GM18526 (cell line): ENCODE measurements at regions not wholly inside any gene's neighbourhood (a gene's known extent, or its start where the extent isn't known, plus 50 kb on each side); places are given as distances from the start of the nearest gene placed in this dataset.

Experiments used
- POLR2A ChIP-seq: IDR thresholded peaks from 3 replicates; pipeline ENCODE4 v1.6.1; 2011; ENCODE audit not compliant: insufficient read length; ENCODE audit errors: extremely low read depth

DNA sequence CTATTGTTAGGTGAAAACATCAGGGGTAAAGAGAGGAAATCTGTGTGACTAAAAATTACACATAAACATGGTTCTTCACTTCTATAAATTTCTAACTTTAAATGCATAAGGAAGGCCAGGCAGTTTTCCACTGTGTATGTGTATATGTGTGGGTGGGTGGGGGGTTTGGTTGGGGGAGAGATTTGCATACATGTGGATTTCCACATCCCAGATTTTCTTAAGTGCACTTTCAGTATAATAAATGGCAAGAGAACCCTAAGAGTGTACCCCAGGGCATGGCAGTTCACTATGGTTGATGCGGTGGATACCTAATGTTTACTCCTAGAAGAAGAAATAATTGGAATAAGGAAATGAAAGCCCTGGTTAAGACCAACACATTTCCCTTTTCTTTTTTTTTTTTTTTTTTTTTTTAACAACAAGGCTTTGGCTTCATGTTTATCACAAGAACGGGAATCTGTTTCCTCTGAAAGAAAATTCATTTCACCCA lies 451.8 kb upstream of the CCL2 start:
- no peak for TF ChIP-seq POLR2A

DNA sequence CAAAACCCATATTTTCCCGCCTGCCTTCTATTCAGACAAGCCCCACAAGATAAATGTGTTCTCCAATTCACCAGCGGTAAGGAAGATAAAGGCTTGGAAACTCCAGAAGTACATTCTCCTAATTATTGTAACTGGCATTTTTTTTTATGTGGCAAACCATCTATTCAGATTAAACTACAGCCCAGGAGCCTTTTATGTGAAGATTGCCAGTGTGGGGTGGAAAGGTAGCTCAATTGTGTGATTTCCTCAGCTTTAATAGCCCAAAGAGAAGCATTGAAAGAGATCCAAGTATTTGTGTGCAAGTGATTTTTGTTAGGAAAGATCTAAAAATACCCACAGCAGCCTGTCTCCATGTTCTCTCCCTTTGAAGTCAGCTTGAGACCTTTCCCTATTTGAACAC lies 451.4 kb upstream of the CCL2 start:
- no peak for TF ChIP-seq POLR2A

DNA sequence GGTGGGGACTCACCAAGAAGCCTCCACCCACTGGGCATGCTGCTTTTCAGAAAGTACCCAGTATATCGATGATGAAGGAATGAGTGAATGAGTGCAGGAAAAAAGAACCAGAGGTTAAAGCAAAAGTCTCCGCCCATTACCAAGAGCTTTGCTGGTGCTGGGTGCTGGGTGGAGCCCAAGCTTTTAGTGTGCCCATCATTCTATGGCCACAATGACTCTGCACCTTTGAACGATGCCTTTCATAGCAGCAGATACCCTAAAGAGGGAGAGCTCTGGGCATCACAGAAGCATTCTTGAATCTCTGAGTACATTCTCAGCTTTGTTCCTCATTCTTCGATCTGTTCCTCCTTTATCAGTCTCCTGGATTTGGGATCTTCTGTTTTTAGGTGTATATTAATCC lies 450.7 kb upstream of the CCL2 start:
- TF ChIP-seq POLR2A = no peak

DNA sequence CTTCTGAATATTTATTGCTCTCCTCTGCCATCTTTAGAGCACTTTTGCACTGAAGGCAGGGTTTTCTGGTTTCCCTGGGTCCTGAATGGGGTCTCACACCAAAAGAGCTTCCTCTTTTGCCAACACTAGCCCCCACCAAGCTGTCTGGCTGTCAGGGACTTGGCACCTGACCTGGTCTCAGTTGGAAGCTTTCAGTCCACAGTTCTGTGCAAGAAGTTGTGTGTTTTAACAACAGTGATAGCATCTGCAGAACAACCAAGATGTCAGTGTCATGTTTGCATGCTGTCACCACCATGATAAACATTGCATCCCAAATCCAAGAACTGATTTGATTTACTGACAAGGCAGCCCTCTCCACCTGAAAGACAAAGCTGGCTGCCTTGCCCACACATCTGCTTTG lies 448.5 kb upstream of the CCL2 start:
- no peak for TF ChIP-seq POLR2A

DNA sequence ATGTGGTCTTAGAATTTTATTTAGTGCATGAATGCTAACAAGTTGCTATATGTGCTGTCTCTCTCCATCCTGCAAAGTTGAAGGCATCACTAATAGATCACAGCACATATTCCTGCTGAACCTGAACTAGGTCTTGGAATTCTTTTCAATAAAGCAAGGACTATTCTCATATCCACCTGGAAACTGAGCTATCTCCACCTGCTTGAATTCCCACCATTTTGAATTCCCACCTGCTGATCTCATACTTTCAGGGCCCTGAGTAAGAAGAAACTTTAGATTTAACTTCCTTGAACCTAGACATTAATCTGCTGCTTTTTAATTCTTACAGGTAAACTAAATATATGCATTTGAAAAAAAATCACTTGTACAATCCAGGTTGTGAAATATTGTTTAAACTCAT lies 445.3 kb upstream of the CCL2 start:
- TF ChIP-seq POLR2A = no peak

DNA sequence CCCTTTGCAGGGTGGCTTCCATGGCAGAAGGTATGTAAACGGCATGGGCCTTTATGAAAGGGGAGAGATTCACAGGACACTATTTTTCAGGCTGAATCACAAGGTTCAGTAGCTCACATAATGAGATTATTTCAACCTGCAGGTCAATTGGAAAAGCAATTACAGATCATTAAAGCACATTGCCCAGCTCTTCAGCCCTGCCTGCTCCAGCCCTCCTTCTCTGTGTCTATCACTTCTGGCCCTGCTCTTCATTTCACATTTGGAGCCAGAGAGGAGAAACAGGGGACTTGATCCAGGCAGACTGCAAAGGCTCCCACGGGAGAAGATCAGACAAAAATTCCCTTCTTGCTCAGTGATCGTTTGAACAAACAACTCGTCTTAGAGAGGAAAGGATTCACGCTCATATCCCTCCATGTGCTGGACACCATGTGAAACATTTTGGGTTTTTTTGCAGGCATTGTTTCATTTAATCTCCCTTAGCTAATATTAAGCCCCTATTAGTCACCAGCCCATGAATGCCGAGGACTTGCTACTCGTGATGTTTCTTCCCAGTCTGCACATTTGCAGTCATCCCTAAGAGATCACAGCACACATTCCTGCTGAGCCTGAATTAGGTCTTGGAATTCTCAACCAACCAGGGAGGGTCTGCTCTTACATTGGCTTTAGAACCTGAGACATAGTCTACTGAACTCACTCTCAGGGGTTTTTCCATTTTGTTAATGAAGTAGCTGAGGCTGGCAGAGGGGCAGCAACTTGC lies 443.9 kb upstream of the CCL2 start:
- TF ChIP-seq POLR2A = no peak

DNA sequence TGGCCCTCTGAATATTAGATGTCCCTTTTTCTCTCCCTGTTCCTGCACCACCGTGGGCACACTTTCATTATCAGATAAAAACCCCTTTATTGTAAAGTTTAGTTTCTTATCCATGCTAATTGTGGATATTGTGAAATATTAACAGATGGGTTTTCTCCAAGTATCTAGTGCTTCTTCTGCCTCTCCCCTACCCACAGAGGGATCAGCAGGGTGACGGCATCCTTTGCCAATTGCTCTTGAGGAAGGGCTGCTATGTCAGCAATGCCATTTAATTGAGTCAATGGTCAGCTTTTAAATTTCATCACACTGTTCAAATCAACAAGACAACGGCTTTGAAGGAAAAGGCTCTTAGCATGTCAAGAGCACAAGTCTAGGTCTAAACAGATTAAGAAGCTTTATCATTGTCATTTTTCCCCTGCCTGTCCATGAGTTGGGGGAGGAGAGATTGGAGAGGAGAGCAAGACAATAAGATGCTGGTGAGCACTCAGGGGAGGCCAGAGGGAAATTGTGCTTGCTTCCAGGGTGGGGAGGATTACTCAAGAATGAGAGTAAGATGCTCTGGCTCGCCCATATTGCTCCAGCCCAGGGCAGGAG lies 443.0 kb upstream of the CCL2 start:
- no peak for TF ChIP-seq POLR2A

DNA sequence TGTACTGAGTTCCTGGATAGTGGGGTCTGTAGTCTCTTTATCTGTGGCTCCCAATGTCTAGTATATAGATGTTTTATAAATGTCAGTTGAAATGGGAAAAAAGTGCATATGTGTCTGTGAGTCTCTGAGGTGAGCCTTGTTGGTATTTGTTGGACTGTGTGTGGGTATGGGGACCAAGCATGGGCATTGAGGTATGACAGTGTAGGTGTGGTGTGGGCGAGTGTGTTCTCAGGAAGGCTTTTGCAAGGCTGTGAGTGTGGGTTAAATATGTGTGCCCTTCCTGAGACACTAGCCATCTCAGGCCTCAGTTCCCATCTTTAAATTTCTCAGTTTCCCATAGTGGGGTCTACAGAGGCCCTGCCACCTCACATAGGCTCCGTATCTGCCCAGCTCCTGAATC lies 440.2 kb upstream of the CCL2 start:
- TF ChIP-seq POLR2A = no peak

DNA sequence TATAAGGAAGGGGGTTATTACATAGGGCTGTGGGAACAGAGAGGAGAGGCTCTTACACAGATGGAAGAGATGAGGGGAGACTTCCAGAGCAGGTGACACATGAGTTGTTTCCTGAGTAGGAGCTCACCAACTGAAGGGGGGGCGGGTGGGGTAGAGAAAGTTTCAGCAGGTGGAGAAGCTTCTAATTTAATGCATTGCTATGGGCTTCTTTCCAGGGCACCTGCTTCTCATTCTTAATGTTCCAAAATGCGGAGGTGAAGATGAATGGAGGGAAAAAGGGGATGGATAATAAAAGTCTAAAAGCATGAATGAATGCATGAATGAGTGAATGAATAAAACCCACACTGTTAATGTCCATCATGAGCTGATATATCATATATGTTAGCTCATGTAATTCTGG lies 439.0 kb upstream of the CCL2 start:
- TF ChIP-seq POLR2A = no peak

DNA sequence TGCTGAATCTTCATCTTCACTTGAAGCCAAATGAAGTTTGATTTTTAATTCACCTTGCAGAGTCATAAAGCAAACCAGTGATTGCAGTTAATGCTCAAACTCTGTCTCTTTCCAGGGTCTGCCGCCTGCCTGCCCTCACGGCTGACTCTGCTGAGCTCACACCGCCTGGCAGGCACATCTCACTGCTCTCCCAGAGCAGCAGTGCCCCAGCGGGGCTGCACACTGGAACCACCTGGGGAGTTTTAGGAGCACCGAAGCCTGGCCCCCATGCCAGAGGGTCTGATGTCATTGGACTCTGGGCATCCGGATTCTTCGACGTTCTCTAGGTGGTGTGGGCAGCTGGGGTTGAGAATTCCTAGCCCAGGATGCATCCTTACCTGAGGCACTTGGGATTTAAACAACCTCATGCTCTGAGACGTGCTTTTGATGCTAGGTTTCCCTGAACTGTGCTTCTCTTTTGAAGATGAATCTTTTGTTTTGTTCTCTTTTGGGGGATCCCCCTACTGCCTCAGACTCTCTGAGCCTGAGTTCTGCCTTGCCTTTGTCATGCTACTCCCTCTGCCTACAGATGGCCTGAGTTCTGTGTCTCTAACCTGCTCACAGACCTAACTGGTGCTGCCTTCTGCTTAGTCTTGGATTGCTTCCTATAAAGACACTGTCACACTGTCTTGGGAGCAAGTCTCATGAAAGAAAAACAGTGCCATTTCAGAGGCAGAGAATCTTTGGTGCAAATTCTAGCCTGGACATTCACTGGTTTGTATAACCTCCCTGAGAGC lies 438.1 kb upstream of the CCL2 start:
- TF ChIP-seq POLR2A = no peak

DNA sequence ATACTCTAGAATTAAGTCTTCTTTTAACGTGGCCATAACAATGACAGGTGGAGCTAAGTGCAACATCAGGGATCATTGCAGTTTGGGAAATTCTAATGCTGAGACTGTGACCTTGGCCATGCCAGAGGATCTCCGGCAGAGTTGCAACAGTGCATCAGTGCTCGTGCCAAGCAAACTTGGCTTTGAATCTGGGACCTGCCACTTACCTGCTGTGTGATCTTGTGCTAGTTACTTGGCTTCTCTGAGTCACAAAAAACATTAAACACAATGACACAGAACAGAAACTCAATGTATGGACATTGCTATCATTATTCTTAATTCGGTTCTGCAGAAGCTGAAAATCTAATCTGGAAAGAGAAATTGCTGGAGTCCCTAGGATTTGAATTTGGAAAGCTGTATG lies 435.5 kb upstream of the CCL2 start:
- TF ChIP-seq POLR2A = no peak

DNA sequence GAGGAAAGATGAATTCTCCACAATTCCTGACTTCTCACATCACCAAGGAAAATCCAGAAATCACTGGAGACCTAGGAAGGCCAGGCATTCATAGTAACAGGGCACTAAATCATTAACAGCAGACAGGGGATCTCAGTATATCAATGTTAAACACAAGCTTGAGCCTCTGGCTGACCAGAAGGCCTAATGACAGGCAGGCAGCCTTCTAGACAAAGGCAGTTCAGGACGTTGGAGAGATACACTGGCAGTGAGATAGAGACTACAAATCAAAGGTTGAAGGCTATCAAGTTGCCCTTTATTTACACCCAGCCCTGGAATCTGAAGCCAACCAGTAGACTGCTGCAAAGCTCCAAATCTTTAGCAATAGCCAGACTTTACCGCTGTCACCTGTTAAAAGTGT lies 422.8 kb upstream of the CCL2 start:
- TF ChIP-seq POLR2A = no peak

DNA sequence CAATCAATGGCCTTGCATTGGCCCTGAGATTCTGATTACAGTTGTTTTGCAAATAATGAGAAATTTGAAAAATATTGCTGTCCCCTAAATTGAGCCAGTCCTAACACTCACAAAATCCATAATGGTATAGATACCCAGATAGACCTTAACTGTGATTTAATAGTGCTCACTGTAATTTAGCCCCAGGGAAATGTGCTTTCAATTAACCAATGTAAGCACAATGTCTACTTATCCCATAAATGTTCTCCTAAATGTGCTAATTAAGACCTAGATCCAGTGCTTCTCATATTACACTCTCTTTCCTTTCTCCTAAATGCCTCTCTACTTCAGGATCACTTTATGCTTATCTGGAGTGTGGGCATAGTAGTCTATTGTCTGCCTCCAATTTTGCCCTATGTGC lies 417.8 kb upstream of the CCL2 start:
- no peak for TF ChIP-seq POLR2A

DNA sequence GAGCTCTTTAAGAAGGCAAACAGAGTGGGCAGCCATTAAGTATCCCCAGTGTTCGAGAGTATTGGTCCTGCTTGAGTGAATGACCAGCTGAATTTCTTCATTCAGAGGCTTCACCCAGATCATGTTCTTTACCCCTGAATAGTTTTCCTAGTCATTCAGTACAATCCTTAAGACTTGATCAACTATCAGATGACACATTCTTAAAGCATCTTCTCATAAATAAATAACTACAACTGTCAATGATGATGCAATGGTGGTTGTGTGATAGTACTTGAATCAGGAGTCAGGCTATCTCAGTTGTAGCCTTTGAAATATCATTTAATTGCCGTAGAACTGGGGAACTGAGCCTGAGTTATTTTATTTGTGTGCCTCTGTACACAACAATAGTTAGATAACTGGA lies 416.8 kb upstream of the CCL2 start:
- no peak for TF ChIP-seq POLR2A

DNA sequence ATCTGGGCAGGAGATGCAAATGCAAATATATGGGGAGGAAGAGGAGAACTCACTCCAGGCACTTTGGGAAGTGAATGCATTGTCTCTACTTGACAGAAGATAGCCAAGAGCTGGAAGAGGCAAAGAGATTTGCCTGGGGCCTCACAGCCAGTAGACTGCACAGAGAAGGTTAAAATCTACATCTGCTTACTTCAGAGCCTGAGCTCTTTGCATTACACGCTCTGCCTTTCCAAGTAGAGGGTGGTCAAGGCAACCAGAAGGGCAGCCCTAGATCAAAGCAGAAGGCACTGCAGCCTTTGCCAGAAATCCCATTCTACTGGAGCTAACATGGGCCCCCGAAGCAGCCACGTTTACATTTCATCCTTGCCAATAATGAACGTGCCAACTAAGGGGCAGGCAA lies 407.2 kb upstream of the CCL2 start:
- no peak for TF ChIP-seq POLR2A

DNA sequence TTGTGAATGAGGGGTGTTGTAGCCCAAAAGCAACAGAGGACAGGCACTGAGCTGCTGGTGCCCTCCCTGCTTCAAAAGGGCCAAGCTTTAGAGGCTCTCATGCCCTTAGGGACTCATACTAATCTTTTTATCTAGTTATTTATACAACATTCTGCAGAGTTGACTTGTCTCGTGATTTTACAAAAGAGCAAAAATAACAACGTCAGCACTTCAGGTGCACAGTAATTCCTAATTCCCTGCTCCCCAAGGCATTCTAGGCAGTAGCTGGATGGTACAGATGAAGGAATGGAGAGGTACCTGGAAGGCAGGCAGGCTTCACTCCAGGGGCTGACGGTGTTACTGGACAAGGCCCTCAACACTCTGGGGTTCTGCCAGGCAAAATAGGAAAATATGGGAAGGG lies 406.7 kb upstream of the CCL2 start:
- no peak for TF ChIP-seq POLR2A
